Fibroblast of lung (primary cell): ENCODE measurements at regions not wholly inside any gene's neighbourhood (a gene's known extent, or its start where the extent isn't known, plus 50 kb on each side); places are given as distances from the start of the nearest gene placed in this dataset.
A peak's percentile ranks its signal among the peaks of the same experiment; 100 is the strongest.

Source experiments
- DNase-seq, 2 donors: peaks; one replicate each; pipeline versions ENCODE4 v3.0.0 to v3.0.0-alpha.2; 2010; ENCODE audit warnings: low read depth in 2 of 2
- H2AFZ ChIP-seq: 2 replicates; pipeline ENCODE4 v1.5.1; 2012; ENCODE audit warnings: low read length, control low read depth, inconsistent platforms
- H3K27ac ChIP-seq: 2 replicates; pipeline ENCODE4 v1.5.1; 2011; ENCODE audit warnings: low read length, control low read depth; ENCODE audit not compliant: insufficient read depth
- H3K27me3 ChIP-seq: 2 replicates; pipeline ENCODE4 v1.5.1; 2011; ENCODE audit warnings: mild to moderate bottlenecking, low read length; ENCODE audit not compliant: control insufficient read depth, insufficient read depth
- H3K36me3 ChIP-seq: 2 replicates; pipeline ENCODE4 v1.5.1; 2011; ENCODE audit warnings: low read length; ENCODE audit not compliant: control insufficient read depth, insufficient read depth
- H3K4me1 ChIP-seq: 2 replicates; pipeline ENCODE4 v1.5.1; 2011; ENCODE audit warnings: low read length; ENCODE audit not compliant: control insufficient read depth, insufficient read depth; ENCODE audit errors: extremely low read depth
- H3K4me2 ChIP-seq: 2 replicates; pipeline ENCODE4 v1.5.1; 2011; ENCODE audit warnings: low read length, control low read depth; ENCODE audit not compliant: insufficient read depth; ENCODE audit errors: extremely low read depth
- H3K4me3 ChIP-seq, 4 experiments: fragments of 200-600 bp in 1 of 4; sonication (generic) in 1 of 4; replicated peaks in 1 of 4; 2 replicates each; pipeline ENCODE4 v1.5.1; 2011 to 2016; ENCODE audit warnings: low read length in 4 of 4, low read depth in 3 of 4, mild to moderate bottlenecking in 3 of 4, control low read depth in 2 of 4, inconsistent platforms in 1 of 4, mixed read lengths in 1 of 4; ENCODE audit not compliant: insufficient read depth in 1 of 4; ENCODE audit errors: control extremely low read depth in 1 of 4
- H3K79me2 ChIP-seq: 2 replicates; pipeline ENCODE4 v1.5.1; 2012; ENCODE audit warnings: mild to moderate bottlenecking, low read length, inconsistent platforms; ENCODE audit not compliant: control insufficient read depth, insufficient read depth
- H3K9ac ChIP-seq: 2 replicates; pipeline ENCODE4 v1.5.1; 2011; ENCODE audit warnings: mild to moderate bottlenecking, low read length, control low read depth; ENCODE audit not compliant: insufficient read depth
- H3K9me3 ChIP-seq: 2 replicates; pipeline ENCODE4 v1.5.1; 2012; ENCODE audit warnings: low read depth, low read length; ENCODE audit not compliant: control insufficient read depth, insufficient read depth
- H4K20me1 ChIP-seq: 2 replicates; pipeline ENCODE4 v1.5.1; 2011; ENCODE audit warnings: low read length; ENCODE audit not compliant: control insufficient read depth, insufficient read depth; ENCODE audit errors: extremely low read depth
- EZH2 ChIP-seq: IDR thresholded peaks from 2 replicates; pipeline ENCODE4 v1.5.1; 2012; ENCODE audit warnings: low read length, control low read depth, mild to moderate bottlenecking; ENCODE audit errors: missing control alignments
- TF ChIP-seq, protein P1 (sequence below), 2 donors: IDR thresholded peaks in 1 of 2; conservative IDR thresholded peaks in 1 of 2; 1 replicate in 1 of 2; 2 replicates in 1 of 2; pipeline ENCODE4 v1.5.1; 2011 to 2012; ENCODE audit warnings: low read length in 2 of 2, control low read depth in 1 of 2, inconsistent platforms in 1 of 2, low read depth in 1 of 2, mild to moderate bottlenecking in 1 of 2

DNA sequence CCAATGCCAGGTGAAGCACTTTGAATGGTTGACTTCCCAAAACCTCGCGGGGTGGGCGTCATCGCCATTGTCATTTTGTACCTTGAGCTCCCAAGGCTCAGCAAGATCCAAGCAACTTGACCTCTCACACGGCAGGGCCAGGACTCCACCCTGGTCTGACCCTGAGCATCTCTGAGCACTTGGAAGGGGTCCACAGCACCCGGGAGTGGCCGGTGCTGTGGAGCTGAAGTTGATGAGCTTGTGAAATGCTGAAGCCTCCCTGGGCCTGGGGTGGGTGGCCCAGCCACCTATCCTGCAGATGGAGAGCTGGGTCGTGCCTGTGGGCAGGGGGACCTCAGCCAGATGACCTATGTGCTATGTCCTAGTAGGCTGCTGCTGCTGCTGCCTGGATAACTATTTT lies 283.3 kb upstream of the FOXF1 start:
- Histone ChIP-seq H3K36me3 (no peaks in the 10 kb centered on the region), H3K4me2 (no peak overlapping the region), H4K20me1 (no peaks in the 10 kb centered on the region), H3K4me3 (no peak overlapping the region), H3K27ac (no peak overlapping the region), H3K9me3 (no peaks in the 10 kb centered on the region), H3K27me3 (no peaks in the 10 kb centered on the region), H3K9ac (no peak overlapping the region), H3K79me2 (no peaks in the 10 kb centered on the region), H3K4me1 (peaks cover 20% of the 10 kb centered on the region), H2AFZ (no peak overlapping the region)
- DNase-seq, result no peak
- TF ChIP-seq, protein P1, sequence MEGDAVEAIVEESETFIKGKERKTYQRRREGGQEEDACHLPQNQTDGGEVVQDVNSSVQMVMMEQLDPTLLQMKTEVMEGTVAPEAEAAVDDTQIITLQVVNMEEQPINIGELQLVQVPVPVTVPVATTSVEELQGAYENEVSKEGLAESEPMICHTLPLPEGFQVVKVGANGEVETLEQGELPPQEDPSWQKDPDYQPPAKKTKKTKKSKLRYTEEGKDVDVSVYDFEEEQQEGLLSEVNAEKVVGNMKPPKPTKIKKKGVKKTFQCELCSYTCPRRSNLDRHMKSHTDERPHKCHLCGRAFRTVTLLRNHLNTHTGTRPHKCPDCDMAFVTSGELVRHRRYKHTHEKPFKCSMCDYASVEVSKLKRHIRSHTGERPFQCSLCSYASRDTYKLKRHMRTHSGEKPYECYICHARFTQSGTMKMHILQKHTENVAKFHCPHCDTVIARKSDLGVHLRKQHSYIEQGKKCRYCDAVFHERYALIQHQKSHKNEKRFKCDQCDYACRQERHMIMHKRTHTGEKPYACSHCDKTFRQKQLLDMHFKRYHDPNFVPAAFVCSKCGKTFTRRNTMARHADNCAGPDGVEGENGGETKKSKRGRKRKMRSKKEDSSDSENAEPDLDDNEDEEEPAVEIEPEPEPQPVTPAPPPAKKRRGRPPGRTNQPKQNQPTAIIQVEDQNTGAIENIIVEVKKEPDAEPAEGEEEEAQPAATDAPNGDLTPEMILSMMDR (conservative IDR thresholded peaks at IDR 0.05 in 1 of 2, IDR thresholded peaks at IDR 0.05 in 1 of 2; ENCODE audit: low read depth in 1 of 2, low read length in 2 of 2), result no peak
- no peak for TF ChIP-seq EZH2

DNA sequence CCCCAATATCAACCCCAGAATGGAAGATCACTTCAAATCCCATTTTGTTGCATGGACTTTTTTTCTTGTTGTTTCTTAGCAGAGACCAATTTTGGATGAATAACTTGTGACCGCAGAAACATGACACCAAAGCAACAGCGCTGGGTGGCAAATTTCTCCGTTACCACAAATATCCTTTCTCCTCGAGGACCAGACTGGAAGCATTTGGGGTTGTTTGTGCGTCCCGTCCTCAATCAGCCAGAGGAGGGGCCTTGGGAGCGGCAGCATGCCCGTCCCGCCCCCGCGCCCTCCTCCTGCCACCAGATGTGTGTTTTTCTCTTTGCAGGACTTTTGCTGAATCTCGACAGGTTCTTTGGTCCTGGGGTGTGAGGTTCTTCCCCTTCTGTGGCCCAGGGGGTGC lies 282.5 kb upstream of the FOXF1 start:
- Histone ChIP-seq H3K27ac (peak overlapping the region; percentile 22), H3K4me2 (peak overlapping the region; percentile 59), H2AFZ (no peak overlapping the region), H3K4me3 (no peak overlapping the region), H3K36me3 (no peaks in the 10 kb centered on the region), H3K9me3 (no peaks in the 10 kb centered on the region), H3K27me3 (no peaks in the 10 kb centered on the region), H3K4me1 (peaks cover 20% of the 10 kb centered on the region), H3K79me2 (no peaks in the 10 kb centered on the region), H3K9ac (no peak overlapping the region), H4K20me1 (no peaks in the 10 kb centered on the region)
- TF ChIP-seq, protein P1 (conservative IDR thresholded peaks at IDR 0.05 in 1 of 2, IDR thresholded peaks at IDR 0.05 in 1 of 2; ENCODE audit: low read depth in 1 of 2, low read length in 2 of 2), result no peak
- no peak for TF ChIP-seq EZH2
- DNase-seq, result peak; percentile 51 to 55

DNA sequence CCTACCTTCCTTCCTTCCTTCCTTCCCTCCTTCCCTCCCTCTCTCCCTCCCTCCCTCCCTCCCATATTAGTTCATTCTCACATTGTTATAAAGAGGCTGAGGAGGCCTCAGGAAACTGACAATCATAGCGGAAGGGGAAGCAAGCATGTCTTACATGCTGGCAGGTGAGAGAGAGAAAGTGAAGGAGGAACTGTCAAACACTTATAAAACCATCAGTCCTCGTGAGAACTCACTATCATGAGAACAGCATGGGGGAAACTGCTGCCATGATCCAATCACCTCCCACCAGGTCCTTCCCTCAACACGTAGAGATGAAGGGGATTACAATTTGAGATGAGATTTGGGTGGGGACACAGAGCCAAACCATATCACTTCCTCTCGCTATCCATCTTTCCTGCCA lies 281.6 kb upstream of the FOXF1 start:
- Histone ChIP-seq H3K27me3 (no peaks in the 10 kb centered on the region), H3K79me2 (no peaks in the 10 kb centered on the region), H2AFZ (no peak overlapping the region), H4K20me1 (no peaks in the 10 kb centered on the region), H3K4me1 (peaks cover 15% of the 10 kb centered on the region), H3K9ac (no peak overlapping the region), H3K36me3 (no peaks in the 10 kb centered on the region), H3K4me3 (no peak overlapping the region), H3K9me3 (no peaks in the 10 kb centered on the region), H3K4me2 (no peak overlapping the region), H3K27ac (no peak overlapping the region)
- DNase-seq, result no peak
- no peak for TF ChIP-seq EZH2
- TF ChIP-seq, protein P1 (conservative IDR thresholded peaks at IDR 0.05 in 1 of 2, IDR thresholded peaks at IDR 0.05 in 1 of 2; ENCODE audit: low read depth in 1 of 2, low read length in 2 of 2), result no peak
